ENCODE measurements at regions not wholly inside any gene's neighbourhood (a gene's known extent, or its start where the extent isn't known, plus 50 kb on each side); places are given as distances from the start of the nearest gene placed in this dataset.

- TF ChIP-seq CTCF (optimal IDR thresholded peaks at IDR 0.05 in 1 of 3, IDR thresholded peaks at IDR 0.05 in 1 of 3, conservative IDR thresholded peaks at IDR 0.05 in 1 of 3; ENCODE audit: extremely low read depth in 1 of 3, insufficient read depth in 2 of 3, low read length in 3 of 3) (no peak), EZH2 (IDR thresholded peaks at IDR 0.05; ENCODE audit: low read length) (no peak)
Observed at GRCh38 chr5:158451203-158451992, 592.5 kb upstream of the CLINT1 start.

All from keratinocyte (primary cell).